ENCODE measurements at regions not wholly inside any gene's neighbourhood (a gene's known extent, or its start where the extent isn't known, plus 50 kb on each side); places are given as distances from the start of the nearest gene placed in this dataset.

GRCh38 chr6:44657206-44657819, 269.8 kb downstream of the CDC5L start:
- in situ Hi-C loops (cut with HindIII; ENCODE audit: low pct_unique_long_range_greater_than_20kb, low sequenced_read_pairs) = no loop called here
- DNase-seq (ENCODE audit: low read depth in 1 of 2, low spot score in 1 of 2) = no peak
- TF ChIP-seq JUND (IDR thresholded peaks at IDR 0.05; ENCODE audit: low read depth) = no peak

- DNase-seq (ENCODE audit: low read depth in 1 of 2, low spot score in 1 of 2) = no peak
- no peak for TF ChIP-seq JUND (IDR thresholded peaks at IDR 0.05; ENCODE audit: low read depth)
- in situ Hi-C loops (cut with HindIII; ENCODE audit: low pct_unique_long_range_greater_than_20kb, low sequenced_read_pairs) = no loop called here
Measured at GRCh38 chr6:44658571-44658970, 271.1 kb downstream of the CDC5L start.

DNA sequence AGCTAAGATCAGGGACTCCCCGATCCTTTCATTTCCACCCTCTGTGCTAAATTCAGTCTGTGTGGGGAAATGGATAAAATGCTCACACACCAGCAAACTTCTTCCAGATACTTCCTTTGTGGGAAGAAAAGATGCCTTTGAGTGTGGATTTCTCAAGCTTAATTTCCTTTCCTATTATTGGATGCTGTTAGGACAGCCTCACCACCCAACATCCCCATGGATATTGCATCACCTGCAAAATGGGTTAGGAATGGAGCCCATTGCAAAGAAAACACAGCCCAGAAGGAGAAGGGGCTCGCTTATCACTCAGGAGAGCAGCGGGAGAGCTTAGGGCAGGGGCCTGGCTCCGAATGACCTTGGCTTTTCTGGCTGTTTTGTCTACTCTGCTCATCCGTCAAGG, 272.2 kb downstream of the CDC5L start:
- in situ Hi-C loops (cut with HindIII; ENCODE audit: low pct_unique_long_range_greater_than_20kb, low sequenced_read_pairs) = no loop called here
- DNase-seq (ENCODE audit: low read depth in 1 of 2, low spot score in 1 of 2) = no peak
- TF ChIP-seq JUND (IDR thresholded peaks at IDR 0.05; ENCODE audit: low read depth) = no peak

DNA sequence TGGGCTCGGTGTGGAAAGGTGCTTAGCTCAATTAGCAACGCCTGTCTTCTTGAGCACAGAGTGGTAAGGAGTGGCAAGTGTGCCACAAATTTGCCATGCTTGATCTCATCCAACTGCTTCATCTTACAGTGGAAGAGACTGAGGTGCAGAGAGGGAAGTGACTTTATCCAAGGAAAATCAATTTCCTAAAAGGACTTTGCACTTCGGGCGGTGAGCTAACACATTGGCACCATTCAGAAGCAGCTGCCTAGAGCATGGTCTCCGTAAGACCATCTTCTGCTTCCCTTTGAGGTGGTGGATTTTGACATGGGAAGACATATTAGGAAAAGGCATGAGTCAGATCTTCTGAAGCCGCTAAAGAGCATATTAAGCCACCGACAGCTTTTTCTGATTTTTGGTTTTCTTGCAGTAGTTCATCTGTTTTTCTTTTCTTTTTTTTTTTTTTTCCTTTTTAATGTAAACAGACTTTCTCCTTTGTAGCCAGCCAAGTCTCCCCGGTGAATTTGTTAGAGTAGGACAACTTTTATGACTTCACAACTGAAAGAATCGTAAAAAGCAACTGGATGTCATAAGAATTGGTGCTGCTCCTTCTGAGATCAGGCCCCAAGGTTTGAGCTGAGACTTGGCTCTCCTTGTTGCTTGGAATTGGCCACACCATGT, 273.2 kb downstream of the CDC5L start:
- in situ Hi-C loops (cut with HindIII; ENCODE audit: low pct_unique_long_range_greater_than_20kb, low sequenced_read_pairs) = no loop called here

GRCh38 chr6:44661221-44662008, 273.9 kb downstream of the CDC5L start:
- no peak for TF ChIP-seq JUND (IDR thresholded peaks at IDR 0.05; ENCODE audit: low read depth)
- in situ Hi-C loops (cut with HindIII; ENCODE audit: low pct_unique_long_range_greater_than_20kb, low sequenced_read_pairs) = no loop called here
- peak; percentile 16 to 69 for DNase-seq (ENCODE audit: low read depth in 1 of 2, low spot score in 1 of 2)

More for the DNA sequence above, 273.2 kb downstream of the CDC5L start:
- no peak for TF ChIP-seq JUND (IDR thresholded peaks at IDR 0.05; ENCODE audit: low read depth)
- no peak for DNase-seq (ENCODE audit: low read depth in 1 of 2, low spot score in 1 of 2)

DNA sequence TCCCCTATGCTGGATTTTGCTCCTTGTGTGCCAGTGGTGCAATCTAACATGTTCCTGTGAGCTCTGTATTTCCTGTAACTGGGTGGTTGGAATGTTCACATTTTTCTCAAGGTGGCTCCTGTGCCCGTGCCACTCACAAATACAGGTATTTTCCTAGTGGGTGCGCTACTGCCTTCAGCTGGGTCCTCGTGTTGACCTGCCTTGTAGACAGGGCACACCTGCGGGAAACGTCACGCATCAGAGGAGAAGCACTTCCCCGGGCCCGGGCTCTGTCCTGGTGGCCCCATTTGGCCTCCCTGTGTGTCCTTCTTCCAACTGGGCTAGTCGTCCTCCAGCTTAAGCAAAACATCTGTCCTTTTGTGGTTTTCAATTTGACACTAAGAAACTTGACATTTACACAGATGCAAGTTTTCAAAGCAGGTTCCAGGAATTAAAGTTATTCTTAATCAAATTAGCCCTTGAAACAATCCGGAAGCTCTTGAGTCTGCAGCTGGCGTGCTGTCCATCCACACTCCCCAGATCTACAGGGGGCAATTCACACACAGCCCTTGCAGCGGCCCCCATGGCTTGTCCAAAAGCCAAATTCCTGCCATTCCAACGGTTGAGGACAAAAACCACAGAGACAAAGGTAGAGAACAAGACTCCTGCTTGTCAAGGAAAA, 275.1 kb downstream of the CDC5L start:
- DNase-seq (ENCODE audit: low read depth in 1 of 2, low spot score in 1 of 2) = peak in 1 of 2 experiments; percentile 42
- in situ Hi-C loops (cut with HindIII; ENCODE audit: low pct_unique_long_range_greater_than_20kb, low sequenced_read_pairs) = no loop called here
- no peak for TF ChIP-seq JUND (IDR thresholded peaks at IDR 0.05; ENCODE audit: low read depth)

- TF ChIP-seq JUND (IDR thresholded peaks at IDR 0.05; ENCODE audit: low read depth) = no peak
- no peak for DNase-seq (ENCODE audit: low read depth in 1 of 2, low spot score in 1 of 2)
- in situ Hi-C loops (cut with HindIII; ENCODE audit: low pct_unique_long_range_greater_than_20kb, low sequenced_read_pairs) = no loop called here
Measured at GRCh38 chr6:44663860-44664634, 276.5 kb downstream of the CDC5L start.

GRCh38 chr6:44664716-44665115, 277.2 kb downstream of the CDC5L start:
- TF ChIP-seq JUND (IDR thresholded peaks at IDR 0.05; ENCODE audit: low read depth) = no peak
- no peak for DNase-seq (ENCODE audit: low read depth in 1 of 2, low spot score in 1 of 2)
- in situ Hi-C loops (cut with HindIII; ENCODE audit: low pct_unique_long_range_greater_than_20kb, low sequenced_read_pairs) = no loop called here

DNA sequence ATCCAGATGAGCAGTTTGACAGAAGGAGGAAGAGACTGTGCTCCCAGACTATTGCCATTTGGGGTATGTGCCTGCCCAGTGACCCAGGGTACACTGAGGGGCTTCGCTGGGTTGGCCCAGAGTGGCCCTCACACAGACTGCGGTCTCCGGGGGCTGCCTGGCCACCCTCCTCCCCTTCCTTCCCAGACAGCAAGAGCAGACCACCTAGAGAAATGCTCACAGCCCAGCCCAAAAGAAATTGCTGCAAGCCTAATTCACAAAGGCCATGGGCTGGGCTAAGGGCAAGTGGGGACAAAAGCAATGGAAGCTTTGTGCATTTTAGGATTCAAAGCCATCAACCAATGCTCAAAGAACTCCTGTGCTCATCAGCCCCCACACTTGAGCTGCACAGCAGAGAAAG, 277.6 kb downstream of the CDC5L start:
- in situ Hi-C loops (cut with HindIII; ENCODE audit: low pct_unique_long_range_greater_than_20kb, low sequenced_read_pairs) = no loop called here
- no peak for TF ChIP-seq JUND (IDR thresholded peaks at IDR 0.05; ENCODE audit: low read depth)
- no peak for DNase-seq (ENCODE audit: low read depth in 1 of 2, low spot score in 1 of 2)

DNA sequence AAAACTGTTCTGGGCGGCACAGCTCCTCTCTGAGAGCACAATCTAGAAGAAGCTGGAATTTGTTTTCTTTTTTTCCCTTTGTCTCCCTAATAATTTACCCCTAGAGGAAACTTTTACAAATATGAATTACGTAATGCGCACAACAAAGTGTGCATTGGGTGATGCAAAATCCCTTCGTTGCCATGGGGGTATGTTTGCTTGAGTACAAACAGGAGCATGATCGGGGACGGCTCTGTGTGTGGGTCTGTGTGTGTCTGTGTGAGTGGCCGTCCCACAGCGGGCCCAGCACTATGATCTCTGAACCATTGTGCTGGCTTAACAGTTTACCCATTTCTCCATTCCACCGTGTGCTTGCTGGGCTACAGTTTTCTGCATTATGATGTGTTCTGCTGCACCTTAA, 278.2 kb downstream of the CDC5L start:
- in situ Hi-C loops (cut with HindIII; ENCODE audit: low pct_unique_long_range_greater_than_20kb, low sequenced_read_pairs) = no loop called here
- no peak for TF ChIP-seq JUND (IDR thresholded peaks at IDR 0.05; ENCODE audit: low read depth)
- DNase-seq (ENCODE audit: low read depth in 1 of 2, low spot score in 1 of 2) = no peak

DNA sequence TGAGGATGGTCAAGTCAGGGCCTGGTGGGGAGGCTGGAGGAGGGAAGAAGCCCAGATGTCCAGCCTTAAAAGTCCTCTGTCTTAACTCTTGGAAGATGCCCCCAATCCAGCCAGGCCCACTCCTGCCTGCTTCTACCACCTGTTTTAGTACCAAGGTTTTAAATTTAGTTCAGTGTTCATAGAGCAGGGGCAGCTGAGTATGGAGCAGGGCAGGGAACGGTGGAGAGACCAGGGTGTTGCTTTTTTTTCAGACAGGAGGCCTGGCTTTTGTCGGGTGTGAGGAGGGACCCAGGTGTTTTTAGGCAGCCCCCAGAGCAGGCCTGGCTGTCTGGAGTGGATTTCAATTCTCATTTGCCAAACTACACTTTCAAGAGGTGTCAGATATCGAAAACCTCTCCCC, 278.8 kb downstream of the CDC5L start:
- no peak for TF ChIP-seq JUND (IDR thresholded peaks at IDR 0.05; ENCODE audit: low read depth)
- in situ Hi-C loops (cut with HindIII; ENCODE audit: low pct_unique_long_range_greater_than_20kb, low sequenced_read_pairs) = no loop called here
- DNase-seq (ENCODE audit: low read depth in 1 of 2, low spot score in 1 of 2) = no peak

DNA sequence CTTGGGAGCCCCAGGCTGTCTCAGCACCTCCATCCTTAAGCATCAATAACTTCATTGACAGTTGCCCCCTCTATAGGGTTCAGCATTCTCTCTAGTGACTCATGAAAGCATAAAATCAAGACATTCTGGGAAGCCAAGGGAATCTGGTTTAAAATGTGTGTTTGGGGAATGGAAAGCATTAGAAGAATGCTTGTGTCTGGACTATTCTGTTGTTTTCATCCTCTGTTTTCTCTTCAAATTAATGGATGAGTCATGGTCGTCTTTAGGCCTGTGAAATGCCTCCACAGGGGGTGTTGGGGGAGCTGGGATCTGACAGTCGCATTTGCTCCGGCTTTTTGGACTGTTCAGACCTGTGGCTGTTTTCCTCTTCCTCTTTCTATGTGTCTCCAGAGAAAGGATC, 279.7 kb downstream of the CDC5L start:
- DNase-seq (ENCODE audit: low read depth in 1 of 2, low spot score in 1 of 2) = no peak
- TF ChIP-seq JUND (IDR thresholded peaks at IDR 0.05; ENCODE audit: low read depth) = no peak
- in situ Hi-C loops (cut with HindIII; ENCODE audit: low pct_unique_long_range_greater_than_20kb, low sequenced_read_pairs) = no loop called here

Measured in T47D (cell line).